Ishikawa (cell line): ENCODE measurements at regions not wholly inside any gene's neighbourhood (a gene's known extent, or its start where the extent isn't known, plus 50 kb on each side); places are given as distances from the start of the nearest gene placed in this dataset.

Experiments
- CEBPB ChIP-seq: IDR thresholded peaks from 2 replicates; pipeline ENCODE4 v1.6.1; 2012
- CREB1 ChIP-seq: IDR thresholded peaks from 2 replicates; pipeline ENCODE4 v1.6.1; 2012; ENCODE audit warnings: low read depth
- EGR1 ChIP-seq: IDR thresholded peaks from 2 replicates; pipeline ENCODE4 v1.6.1; 2012
- EP300 ChIP-seq: IDR thresholded peaks from 2 replicates; pipeline ENCODE4 v1.6.1; 2012; ENCODE audit warnings: borderline replicate concordance
- FOXM1 ChIP-seq: IDR thresholded peaks from 2 replicates; pipeline ENCODE4 v1.6.1; 2012; ENCODE audit warnings: low read depth, borderline replicate concordance
- NFIC ChIP-seq: IDR thresholded peaks from 2 replicates; pipeline ENCODE4 v1.6.1; 2012
- RAD21 ChIP-seq: IDR thresholded peaks from 2 replicates; pipeline ENCODE4 v1.6.1; 2012; ENCODE audit warnings: low read depth
- TAF1 ChIP-seq: IDR thresholded peaks from 2 replicates; pipeline ENCODE4 v1.6.1; 2012; ENCODE audit warnings: low read depth, mild to moderate bottlenecking
- TCF12 ChIP-seq: IDR thresholded peaks from 2 replicates; pipeline ENCODE4 v1.6.1; 2012; ENCODE audit warnings: low read depth
- TEAD4 ChIP-seq: IDR thresholded peaks from 2 replicates; pipeline ENCODE4 v1.6.1; 2012
- YY1 ChIP-seq: IDR thresholded peaks from 2 replicates; pipeline ENCODE4 v1.6.1; 2012; ENCODE audit warnings: low read depth
- ZBTB7A ChIP-seq: IDR thresholded peaks from 2 replicates; pipeline ENCODE4 v1.6.1; 2012; ENCODE audit warnings: low read depth
- TF ChIP-seq, protein P1 (sequence below): IDR thresholded peaks from 2 replicates; pipeline ENCODE4 v1.6.1; 2012
- TF ChIP-seq, protein P2 (sequence below): IDR thresholded peaks from 2 replicates; pipeline ENCODE4 v1.6.1; 2012; ENCODE audit warnings: low read depth, mild to moderate bottlenecking
- TF ChIP-seq, protein P3 (sequence below): IDR thresholded peaks from 2 replicates; pipeline ENCODE4 v1.6.1; 2012

DNA sequence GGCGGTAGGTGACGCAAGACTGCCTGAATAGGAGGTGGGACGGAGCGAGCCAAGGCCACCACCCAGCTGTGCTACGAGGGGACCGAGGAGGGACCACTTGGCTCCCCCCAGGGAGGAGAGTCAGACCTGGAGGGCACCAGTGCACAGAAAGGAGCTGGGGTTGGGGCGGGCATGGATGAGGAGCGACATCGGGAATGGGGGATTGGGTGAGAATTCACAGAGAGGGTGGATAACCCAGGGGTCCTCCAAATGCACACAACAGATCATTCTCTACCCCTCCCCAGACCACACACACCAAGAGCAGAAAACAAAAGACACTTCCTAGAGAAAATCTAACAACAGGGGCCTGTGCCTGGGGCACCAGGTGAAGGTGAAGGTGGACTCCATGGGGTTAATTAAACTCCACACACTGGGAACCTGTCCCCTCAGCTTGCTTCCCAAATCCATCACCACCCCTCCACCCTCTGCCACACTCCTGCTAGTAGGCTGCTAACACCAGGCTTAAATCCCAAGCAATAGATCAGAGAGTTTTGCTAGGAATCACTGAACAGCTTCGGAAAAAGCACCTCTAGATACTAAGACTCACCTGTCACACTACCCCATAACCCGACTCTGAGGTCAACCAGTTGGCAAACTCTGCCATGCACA, 274.6 kb downstream of the EIPR1 start:
- no peak for TF ChIP-seq NFIC
- TF ChIP-seq RAD21: no peak
- no peak for TF ChIP-seq FOXM1
- TF ChIP-seq CREB1: no peak
- TF ChIP-seq, protein P1, sequence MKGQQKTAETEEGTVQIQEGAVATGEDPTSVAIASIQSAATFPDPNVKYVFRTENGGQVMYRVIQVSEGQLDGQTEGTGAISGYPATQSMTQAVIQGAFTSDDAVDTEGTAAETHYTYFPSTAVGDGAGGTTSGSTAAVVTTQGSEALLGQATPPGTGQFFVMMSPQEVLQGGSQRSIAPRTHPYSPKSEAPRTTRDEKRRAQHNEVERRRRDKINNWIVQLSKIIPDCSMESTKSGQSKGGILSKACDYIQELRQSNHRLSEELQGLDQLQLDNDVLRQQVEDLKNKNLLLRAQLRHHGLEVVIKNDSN: no peak
- TF ChIP-seq, protein P2, sequence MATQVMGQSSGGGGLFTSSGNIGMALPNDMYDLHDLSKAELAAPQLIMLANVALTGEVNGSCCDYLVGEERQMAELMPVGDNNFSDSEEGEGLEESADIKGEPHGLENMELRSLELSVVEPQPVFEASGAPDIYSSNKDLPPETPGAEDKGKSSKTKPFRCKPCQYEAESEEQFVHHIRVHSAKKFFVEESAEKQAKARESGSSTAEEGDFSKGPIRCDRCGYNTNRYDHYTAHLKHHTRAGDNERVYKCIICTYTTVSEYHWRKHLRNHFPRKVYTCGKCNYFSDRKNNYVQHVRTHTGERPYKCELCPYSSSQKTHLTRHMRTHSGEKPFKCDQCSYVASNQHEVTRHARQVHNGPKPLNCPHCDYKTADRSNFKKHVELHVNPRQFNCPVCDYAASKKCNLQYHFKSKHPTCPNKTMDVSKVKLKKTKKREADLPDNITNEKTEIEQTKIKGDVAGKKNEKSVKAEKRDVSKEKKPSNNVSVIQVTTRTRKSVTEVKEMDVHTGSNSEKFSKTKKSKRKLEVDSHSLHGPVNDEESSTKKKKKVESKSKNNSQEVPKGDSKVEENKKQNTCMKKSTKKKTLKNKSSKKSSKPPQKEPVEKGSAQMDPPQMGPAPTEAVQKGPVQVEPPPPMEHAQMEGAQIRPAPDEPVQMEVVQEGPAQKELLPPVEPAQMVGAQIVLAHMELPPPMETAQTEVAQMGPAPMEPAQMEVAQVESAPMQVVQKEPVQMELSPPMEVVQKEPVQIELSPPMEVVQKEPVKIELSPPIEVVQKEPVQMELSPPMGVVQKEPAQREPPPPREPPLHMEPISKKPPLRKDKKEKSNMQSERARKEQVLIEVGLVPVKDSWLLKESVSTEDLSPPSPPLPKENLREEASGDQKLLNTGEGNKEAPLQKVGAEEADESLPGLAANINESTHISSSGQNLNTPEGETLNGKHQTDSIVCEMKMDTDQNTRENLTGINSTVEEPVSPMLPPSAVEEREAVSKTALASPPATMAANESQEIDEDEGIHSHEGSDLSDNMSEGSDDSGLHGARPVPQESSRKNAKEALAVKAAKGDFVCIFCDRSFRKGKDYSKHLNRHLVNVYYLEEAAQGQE: no peak
- TF ChIP-seq TCF12: no peak
- no peak for TF ChIP-seq CEBPB
- TF ChIP-seq TEAD4: no peak
- TF ChIP-seq, protein P3, sequence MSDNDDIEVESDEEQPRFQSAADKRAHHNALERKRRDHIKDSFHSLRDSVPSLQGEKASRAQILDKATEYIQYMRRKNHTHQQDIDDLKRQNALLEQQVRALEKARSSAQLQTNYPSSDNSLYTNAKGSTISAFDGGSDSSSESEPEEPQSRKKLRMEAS: no peak
- TF ChIP-seq EGR1: no peak
- TF ChIP-seq YY1: no peak
- no peak for TF ChIP-seq ZBTB7A
- TF ChIP-seq EP300: no peak
- no peak for TF ChIP-seq TAF1

DNA sequence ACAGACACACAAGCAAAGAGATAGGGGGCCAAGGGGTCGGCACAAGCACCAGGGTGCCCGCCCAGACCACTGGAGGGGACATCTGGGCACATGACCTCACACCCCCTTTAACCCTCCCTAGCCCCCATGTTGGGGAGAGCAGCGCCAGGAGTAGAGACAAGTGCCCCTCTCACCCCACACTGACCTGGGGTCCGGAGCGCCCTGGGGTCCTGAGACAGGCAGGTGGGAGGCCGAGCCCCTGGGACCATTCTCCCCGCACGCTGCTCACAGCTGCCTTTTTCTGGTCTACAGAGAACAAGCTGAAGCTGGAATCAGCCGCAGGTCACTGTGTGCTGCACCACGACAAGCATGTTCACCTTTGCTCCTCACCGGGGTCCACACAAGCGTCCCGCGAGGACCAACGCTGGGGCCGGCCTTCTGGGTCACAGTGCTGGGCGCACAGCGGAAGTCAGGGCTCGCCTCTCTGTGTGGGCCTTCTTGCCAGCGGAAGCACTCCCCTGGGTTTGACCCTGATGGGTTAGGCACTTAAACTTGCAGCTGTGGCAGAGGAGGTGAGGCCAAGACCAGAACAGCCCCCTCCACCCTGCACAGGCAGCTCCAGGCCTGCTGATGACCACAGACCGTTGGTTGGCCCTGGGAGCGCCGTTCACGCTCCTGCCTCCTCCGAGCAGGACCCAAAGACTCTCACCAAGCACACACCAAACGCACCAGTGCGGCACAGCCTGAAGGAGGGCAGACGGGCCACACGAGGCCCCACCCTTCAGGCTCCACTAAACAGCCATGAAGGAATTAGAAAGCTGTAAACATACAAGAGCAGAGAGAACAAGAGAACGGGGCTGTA, 275.3 kb downstream of the EIPR1 start:
- TF ChIP-seq, protein P3: no peak
- TF ChIP-seq CEBPB (no peak), EP300 (no peak), EGR1 (no peak), YY1 (no peak), TEAD4 (no peak), RAD21 (no peak), NFIC (no peak)

DNA sequence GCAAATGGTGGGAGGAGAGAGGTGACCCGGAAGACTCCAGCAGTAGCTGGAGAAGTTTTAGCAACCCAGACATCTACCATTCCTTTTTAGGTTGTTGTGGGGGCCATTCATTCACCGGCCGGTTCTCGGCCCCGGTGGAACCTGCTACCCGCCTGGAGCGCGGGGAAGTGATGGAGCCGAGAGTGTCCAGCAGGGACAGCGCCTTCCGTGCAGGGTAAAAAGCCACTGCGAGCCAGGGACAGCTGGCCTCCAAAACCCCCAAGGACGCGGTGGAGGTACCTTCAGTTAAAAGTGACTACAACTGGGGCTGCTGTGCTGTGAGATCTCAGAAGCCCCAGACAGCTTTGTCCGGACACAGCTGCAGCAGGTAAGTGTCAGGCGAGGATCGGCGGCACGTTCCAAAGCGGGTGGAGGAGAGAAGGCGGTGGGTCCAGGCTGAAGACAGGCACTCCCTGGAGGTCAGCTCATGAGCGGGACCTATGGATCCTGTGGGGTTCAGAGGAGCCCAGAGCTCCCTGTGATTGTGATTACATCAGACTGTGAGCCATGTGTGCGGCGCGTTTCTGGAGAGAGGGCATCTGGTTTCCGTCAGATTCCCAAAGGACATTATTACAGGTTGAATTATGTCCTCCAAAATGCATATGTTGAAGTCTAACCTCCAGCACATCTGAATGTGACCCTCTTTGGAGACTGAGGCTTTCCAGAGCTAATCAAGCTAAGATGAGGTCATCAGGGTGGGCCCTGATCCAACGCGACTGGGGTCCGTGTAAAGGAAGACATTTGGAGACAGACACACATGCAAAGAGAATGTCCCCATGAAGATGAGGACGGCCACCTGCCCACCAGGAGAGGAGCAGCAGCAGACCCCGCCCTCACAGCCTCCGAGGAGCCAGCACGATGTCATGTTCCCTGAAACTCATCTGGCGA, 276.3 kb downstream of the EIPR1 start:
- TF ChIP-seq CREB1: no peak
- TF ChIP-seq TCF12: no peak
- TF ChIP-seq EP300: no peak
- TF ChIP-seq, protein P3: no peak
- no peak for TF ChIP-seq NFIC
- no peak for TF ChIP-seq TEAD4
- TF ChIP-seq, protein P2: no peak

DNA sequence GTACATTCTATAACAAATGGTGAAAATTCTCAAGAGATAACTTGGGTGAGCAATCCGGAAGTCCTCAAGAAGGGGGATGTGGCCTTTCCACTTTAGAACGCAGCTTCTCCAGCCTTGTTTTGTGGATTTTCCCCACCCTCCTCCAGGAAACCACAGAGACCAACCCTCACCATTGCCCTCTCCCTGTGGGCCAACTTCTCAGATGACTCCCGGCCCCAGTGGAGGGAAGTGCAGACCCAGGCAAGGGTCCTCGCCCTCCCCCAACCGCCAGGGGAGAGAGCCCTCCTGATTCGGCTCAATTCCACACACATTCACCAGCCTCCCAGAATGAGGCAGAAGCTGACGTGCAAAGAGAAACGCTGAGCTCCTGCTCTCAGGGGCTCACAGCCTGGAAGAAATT, 277.2 kb downstream of the EIPR1 start:
- TF ChIP-seq EGR1: no peak

DNA sequence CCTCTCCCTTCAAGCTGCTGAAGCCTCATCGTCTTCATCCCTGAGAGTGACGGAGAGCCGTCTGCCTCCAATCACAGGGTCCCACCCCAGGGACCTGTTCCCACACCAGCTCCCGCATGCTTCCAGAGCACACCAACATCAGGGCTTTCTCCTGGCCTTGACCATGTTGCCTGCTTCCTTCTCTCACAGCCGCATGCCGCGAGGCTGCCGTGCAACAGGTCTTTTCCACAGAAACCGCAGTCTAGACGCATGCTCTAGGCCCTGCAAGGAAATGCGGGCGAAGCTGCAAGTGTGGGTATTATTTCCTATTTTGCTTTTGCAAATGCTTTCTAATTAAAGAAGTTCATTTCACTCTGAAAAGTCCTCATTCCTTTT, 277.8 kb downstream of the EIPR1 start:
- no peak for TF ChIP-seq EP300
- TF ChIP-seq CEBPB: no peak
- TF ChIP-seq NFIC: no peak
- TF ChIP-seq, protein P2: no peak
- TF ChIP-seq TAF1: no peak
- no peak for TF ChIP-seq ZBTB7A
- no peak for TF ChIP-seq EGR1
- TF ChIP-seq, protein P1: no peak
- no peak for TF ChIP-seq CREB1
- TF ChIP-seq TCF12: no peak
- TF ChIP-seq, protein P3: no peak
- no peak for TF ChIP-seq FOXM1
- TF ChIP-seq YY1: no peak
- TF ChIP-seq TEAD4: no peak
